Ovary (tissue), 7 donors: ENCODE measurements at regions not wholly inside any gene's neighbourhood (a gene's known extent, or its start where the extent isn't known, plus 50 kb on each side); places are given as distances from the start of the nearest gene placed in this dataset.

Source experiments
- DNase-seq, 5 donors: peaks; one replicate each; pipeline ENCODE4 v3.0.0-alpha.2; 2019 to 2020
- H3K27ac ChIP-seq, 2 donors: fragments of 200-600 bp; one replicate each; pipeline versions ENCODE4 v1.5.1 to v1.8.0; 2019 to 2022
- H3K27me3 ChIP-seq: fragments of 200-600 bp; one replicate; pipeline ENCODE4 v1.8.0; 2022
- H3K36me3 ChIP-seq: fragments of 200-600 bp; sonication (generic); one replicate; pipeline ENCODE4 v1.5.1; 2019
- H3K4me1 ChIP-seq: one replicate; pipeline ENCODE4 v1.8.1; 2013; ENCODE audit warnings: mild to moderate bottlenecking, moderate library complexity; ENCODE audit not compliant: insufficient read depth
- H3K4me3 ChIP-seq: fragments of 200-600 bp; sonication (generic); one replicate; pipeline ENCODE4 v1.5.1; 2017
- H3K9me3 ChIP-seq, 2 donors: fragments of 200-600 bp in 1 of 2; sonication (generic) in 1 of 2; one replicate each; pipeline versions ENCODE4 v1.5.1 to v1.8.1; 2013 to 2019; ENCODE audit warnings: mild to moderate bottlenecking in 1 of 2, moderate library complexity in 1 of 2
- CTCF ChIP-seq, 3 donors: fragments of 450-650 bp in 2 of 3; fragments of 200-600 bp in 1 of 3; IDR thresholded peaks; one replicate each; pipeline versions ENCODE4 v1.5.1 to v1.8.0; 2016 to 2022; ENCODE audit warnings: antibody characterized with exemption in 3 of 3, mild to moderate bottlenecking in 1 of 3
- EP300 ChIP-seq: sonication (generic); formaldehyde crosslinking; IDR thresholded peaks from one replicate; pipeline ENCODE4 v1.6.1; 2017; ENCODE audit warnings: antibody characterized with exemption
- POLR2A ChIP-seq: fragments of 450-650 bp; IDR thresholded peaks from one replicate; pipeline ENCODE4 v1.6.1; 2017; ENCODE audit warnings: antibody characterized with exemption, mild to moderate bottlenecking, moderate library complexity
- WGBS, 3 donors: extraction: QIAGEN DNeasy Blood & Tissue Kit in 1 of 3; methylation state at CpG; one replicate each; pipeline versions ENCODE4 v1.1.5 to v1.1.7; 2013 to 2017; 5-methylcytosine and 5-hydroxymethylcytosine counted together
- intact Hi-C, 4 donors: fragments of 100-400 bp; cut with DNase I; formaldehyde crosslinking; loops; one replicate each; pipeline versions ENCODE4 v1.11.0 to v1.15.1; 2022 to 2023
- donor health status: DM: no; HTN: no; CAD: no; lungs with moderate emphysema.
- donor health status: DM: no; HTN: no; CAD: no.
- donor health status: Bipolar disorder and iron deficiency.
- donor health status: DM: no; HTN: no; CAD: no.
- donor health status: DM: yes; HTN: yes; CAD: no.

DNA sequence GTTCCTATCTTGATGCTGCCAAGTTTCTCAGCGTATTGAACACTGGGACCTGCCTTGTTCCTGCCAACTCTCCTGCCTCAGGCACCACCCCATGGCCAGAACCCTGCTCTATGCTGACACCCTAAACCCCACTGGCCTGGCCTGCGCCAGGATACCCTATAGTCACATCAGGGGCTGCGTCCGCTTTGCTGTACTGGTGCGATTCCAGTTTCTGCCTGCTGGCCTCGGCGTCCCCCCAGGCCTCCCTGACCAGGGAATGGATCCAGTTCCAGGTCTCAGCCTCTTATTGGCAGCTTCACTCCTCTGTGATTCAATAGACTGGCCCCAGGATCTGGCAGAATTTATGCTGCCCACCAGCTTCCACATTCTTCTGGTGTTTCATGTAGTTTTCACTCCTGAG lies 55.0 kb downstream of the GPR6 start:
- TF ChIP-seq EP300 (no peak), POLR2A (no peak), CTCF (IDR thresholded peaks at IDR 0.05) (no peak)
- no peaks in the 10 kb centered on the region for H3K27me3 ChIP-seq
- no peak overlapping the region for H3K4me3 ChIP-seq
- intact Hi-C loops: loop anchor here in 2 of 4 donors (2.0 to 10.0 kb wide), 2 partner anchors 138 to 318 kb away; no protein-coding TSS in a partner anchor
- no peaks in the 10 kb centered on the region for H3K9me3 ChIP-seq
- 89 to 95% (median 94%) methylated on average over 7 of the region's 7 CpGs for WGBS, 3 donors
- no peak for DNase-seq
- H3K27ac ChIP-seq: no peak overlapping the region
- no peaks in the 10 kb centered on the region for H3K4me1 ChIP-seq
- H3K36me3 ChIP-seq: no peaks in the 10 kb centered on the region

DNA sequence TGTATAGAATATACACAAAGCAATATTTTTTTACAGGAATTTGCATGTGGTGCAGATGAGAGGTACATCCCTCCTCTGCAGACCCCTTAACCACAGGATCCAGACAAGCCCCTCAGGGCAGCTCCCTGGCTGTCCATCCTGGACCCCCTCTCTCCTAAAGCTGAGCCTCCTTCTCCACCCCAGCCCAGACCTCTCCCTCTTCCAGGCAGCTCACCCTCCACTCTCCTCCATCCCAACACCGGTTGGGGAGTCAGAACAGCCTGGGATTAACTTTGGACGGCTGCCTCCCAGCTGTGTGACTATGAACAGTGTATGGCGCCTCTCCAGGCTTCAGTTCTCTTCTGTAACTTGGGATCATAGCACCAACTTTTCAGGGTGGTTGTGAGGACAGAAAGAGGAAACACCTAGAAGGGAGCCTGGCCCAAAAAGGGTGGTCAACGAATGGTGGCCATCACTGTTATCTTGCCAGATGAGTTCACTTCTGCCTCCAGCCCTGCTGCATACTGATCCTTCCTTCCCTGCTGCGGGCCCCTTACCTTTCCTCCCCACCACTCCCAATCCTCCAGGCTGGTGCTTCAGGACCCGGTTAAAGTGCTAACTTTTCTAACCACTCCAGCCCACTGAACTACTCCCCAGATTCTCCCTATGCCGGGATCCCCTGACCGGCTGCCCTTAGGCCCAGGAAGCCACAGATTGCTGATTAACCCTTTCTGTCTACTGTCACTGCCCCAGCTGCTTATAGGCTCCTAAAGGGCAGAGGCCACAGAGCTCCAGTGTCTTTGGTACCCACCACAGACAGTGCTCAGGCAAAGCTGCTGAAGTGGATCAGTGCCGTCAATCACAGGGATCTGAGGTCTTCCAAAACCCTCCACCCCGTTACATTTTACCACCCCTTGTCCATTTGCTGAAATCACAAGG lies 55.9 kb downstream of the GPR6 start:
- 66 to 68% (median 66%) methylated on average over 10 of the region's 10 CpGs for WGBS, 3 donors
- Histone ChIP-seq H3K9me3 (no peaks in the 10 kb centered on the region), H3K27ac (no peak overlapping the region), H3K4me1 (no peaks in the 10 kb centered on the region), H3K36me3 (no peaks in the 10 kb centered on the region), H3K4me3 (no peak overlapping the region), H3K27me3 (no peaks in the 10 kb centered on the region)
- DNase-seq: no peak
- TF ChIP-seq EP300 (no peak), POLR2A (no peak), CTCF (IDR thresholded peaks at IDR 0.05) (no peak)
- intact Hi-C loops: loop anchor here in 2 of 4 donors (2.0 to 10.0 kb wide), 2 partner anchors 139 to 319 kb away; no protein-coding TSS in a partner anchor

- no peaks in the 10 kb centered on the region for H3K9me3 ChIP-seq
- H3K27ac ChIP-seq: no peak overlapping the region
- H3K4me3 ChIP-seq: no peak overlapping the region
- intact Hi-C loops: loop anchor here in 3 of 4 donors (5.0 to 10.0 kb wide), 3 partner anchors 140 to 327 kb away; no protein-coding TSS in a partner anchor
- TF ChIP-seq POLR2A (no peak), CTCF (IDR thresholded peaks at IDR 0.05) (no peak), EP300 (no peak)
- DNase-seq: no peak
- 58 to 72% (median 62%) methylated on average over 8 of the region's 8 CpGs for WGBS, 3 donors
- H3K4me1 ChIP-seq: no peaks in the 10 kb centered on the region
- no peaks in the 10 kb centered on the region for H3K27me3 ChIP-seq
- H3K36me3 ChIP-seq: no peaks in the 10 kb centered on the region
Measured at GRCh38 chr6:110034667-110035036, 56.5 kb downstream of the GPR6 start.

GRCh38 chr6:110035321-110035720 lies 57.2 kb downstream of the GPR6 start:
- 97 to 99% (median 97%) methylated on average over 5 of the region's 5 CpGs for WGBS, 3 donors
- no peak for DNase-seq
- Histone ChIP-seq H3K27me3 (no peaks in the 10 kb centered on the region), H3K9me3 (no peaks in the 10 kb centered on the region), H3K27ac (no peak overlapping the region), H3K36me3 (no peaks in the 10 kb centered on the region), H3K4me1 (no peaks in the 10 kb centered on the region), H3K4me3 (no peak overlapping the region)
- TF ChIP-seq EP300 (no peak), CTCF (IDR thresholded peaks at IDR 0.05) (no peak), POLR2A (no peak)
- intact Hi-C loops: loop anchor here in 3 of 4 donors (5.0 to 10.0 kb wide), 3 partner anchors 141 to 328 kb away; no protein-coding TSS in a partner anchor
